Stimulated activated CD8-positive, alpha-beta memory T cell treated with anti-CD3 and anti-CD28 coated beads, Interleukin-12 subunit alpha, Interleukin-12 subunit beta, amount 100 ng/mL, for 24 hours (primary cell): ENCODE measurements at regions not wholly inside any gene's neighbourhood (a gene's known extent, or its start where the extent isn't known, plus 50 kb on each side); places are given as distances from the start of the nearest gene placed in this dataset.
"Not testable (repeated sequence)": the region's sequence is repeated elsewhere in the genome, so short reads cannot be mapped to it uniquely, and the experiment has no call there.

Experiments
- DNase-seq: peaks from one replicate; pipeline ENCODE4 v3.0.0-alpha.2; 2020; ENCODE audit errors: extremely low read depth

- no peak for DNase-seq
These were observed 152.8 kb downstream of the INHBB start for GRCh38 chr2:120498576-120499394.

- DNase-seq: no peak
These were observed 154.0 kb downstream of the INHBB start for GRCh38 chr2:120499784-120500495.

GRCh38 chr2:120501591-120501990 lies 155.7 kb downstream of the INHBB start:
- DNase-seq: no peak

- DNase-seq: no peak
These were observed 156.4 kb downstream of the INHBB start for GRCh38 chr2:120502357-120502756.

GRCh38 chr2:120502761-120503160 lies 156.8 kb downstream of the INHBB start:
- DNase-seq: no peak

GRCh38 chr2:120503206-120503792 lies 157.4 kb downstream of the INHBB start:
- DNase-seq: no peak

- DNase-seq: no peak
These were observed 158.0 kb downstream of the INHBB start for GRCh38 chr2:120503793-120504571.

GRCh38 chr2:120504936-120505705 lies 159.2 kb downstream of the INHBB start:
- DNase-seq: no peak

- DNase-seq: no peak
These were observed 162.7 kb downstream of the INHBB start for GRCh38 chr2:120508567-120509041.

GRCh38 chr2:120509213-120509815 lies 163.4 kb downstream of the INHBB start:
- no peak for DNase-seq

GRCh38 chr2:120509991-120510735 lies 164.2 kb downstream of the INHBB start:
- DNase-seq: no peak

GRCh38 chr2:120510751-120511395 lies 164.9 kb downstream of the INHBB start:
- no peak for DNase-seq

- no peak for DNase-seq
These were observed 165.6 kb downstream of the INHBB start for GRCh38 chr2:120511536-120511935.

GRCh38 chr2:120511947-120512710 lies 166.2 kb downstream of the INHBB start:
- DNase-seq: no peak

- no peak for DNase-seq
These were observed 167.9 kb downstream of the INHBB start for GRCh38 chr2:120513776-120514357.

- no peak for DNase-seq
These were observed 168.6 kb downstream of the INHBB start for GRCh38 chr2:120514521-120514920.

- DNase-seq: not testable (repeated sequence)
These were observed 169.3 kb downstream of the INHBB start for GRCh38 chr2:120515066-120515758.
